GM12892 (cell line): ENCODE measurements at regions not wholly inside any gene's neighbourhood (a gene's known extent, or its start where the extent isn't known, plus 50 kb on each side); places are given as distances from the start of the nearest gene placed in this dataset.

Experiments
- POLR2A ChIP-seq: IDR thresholded peaks from 2 replicates; pipeline ENCODE4 v1.6.1; 2011; ENCODE audit warnings: low read depth, low read length, control low read depth
- TAF1 ChIP-seq: IDR thresholded peaks from 2 replicates; pipeline ENCODE4 v1.6.1; 2011; ENCODE audit warnings: low read depth, mild to moderate bottlenecking, control low read depth, low read length, borderline replicate concordance

GRCh38 chr10:111474786-111475185 is 398.0 kb downstream of the ADRA2A start:
- TF ChIP-seq TAF1 (no peak), POLR2A (no peak)
